ENCODE measurements at regions not wholly inside any gene's neighbourhood (a gene's known extent, or its start where the extent isn't known, plus 50 kb on each side); places are given as distances from the start of the nearest gene placed in this dataset.

DNA sequence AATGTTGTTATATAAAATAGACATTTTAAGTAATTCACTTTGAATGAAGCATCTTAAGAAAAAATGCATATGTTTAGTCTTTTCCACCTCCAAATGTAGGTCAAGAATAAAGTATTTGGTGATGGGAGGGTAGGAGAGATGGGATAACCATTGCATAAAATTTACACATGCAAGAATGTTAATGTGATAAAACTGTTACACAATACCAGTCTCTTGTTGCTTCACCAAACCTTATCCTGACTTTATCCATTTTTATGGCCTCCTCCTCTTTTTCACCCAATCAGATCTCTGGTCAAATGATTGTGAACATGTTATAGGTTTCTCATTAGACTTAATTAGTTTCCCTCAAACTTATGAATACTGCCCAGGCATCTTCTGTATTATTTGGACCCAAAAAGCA is 994.5 kb upstream of the FLRT2 start:
- POLR2A ChIA-PET = no interaction called here
- CTCF ChIA-PET = no interaction called here

DNA sequence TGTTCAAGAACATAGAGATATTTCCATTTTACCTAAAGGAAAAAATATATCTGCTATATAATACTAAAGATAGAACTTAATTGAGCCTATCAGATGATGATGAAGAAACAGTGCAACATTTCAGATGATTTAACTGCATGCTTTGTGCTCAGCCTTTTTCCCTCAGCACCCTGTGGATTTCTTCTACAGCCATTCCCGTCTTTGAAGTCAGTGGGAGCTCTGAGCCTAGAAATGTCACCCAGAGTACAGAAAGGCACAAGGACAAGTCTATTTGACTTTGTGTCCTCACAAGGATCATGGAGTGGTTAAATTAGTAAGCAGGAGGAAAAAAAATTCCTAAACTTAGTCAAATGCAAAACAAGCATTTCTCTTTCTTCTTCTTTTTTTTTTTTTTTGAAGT is 994.0 kb upstream of the FLRT2 start:
- ChIA-PET POLR2A (no interaction called here), CTCF (no interaction called here)

DNA sequence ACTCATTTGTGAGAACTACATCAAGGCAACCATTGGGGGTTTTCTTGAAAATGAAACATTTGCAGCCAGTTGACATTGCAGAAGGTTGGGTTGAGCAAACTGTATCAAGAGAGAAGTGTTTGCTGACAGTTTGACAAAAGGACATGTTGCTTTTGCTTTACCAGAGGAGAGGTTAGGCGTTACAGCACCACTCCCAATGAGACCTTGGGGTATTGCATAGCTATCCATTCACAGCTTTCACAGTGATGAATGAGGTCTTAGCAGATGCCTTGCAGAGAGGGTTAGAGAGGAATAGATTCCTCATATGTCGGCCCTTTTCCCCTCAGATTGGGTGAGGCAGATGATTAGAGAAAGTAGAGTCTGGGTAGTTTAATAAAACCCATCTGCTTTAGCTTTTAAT is 988.9 kb upstream of the FLRT2 start:
- ChIA-PET CTCF (no interaction called here), POLR2A (no interaction called here)

DNA sequence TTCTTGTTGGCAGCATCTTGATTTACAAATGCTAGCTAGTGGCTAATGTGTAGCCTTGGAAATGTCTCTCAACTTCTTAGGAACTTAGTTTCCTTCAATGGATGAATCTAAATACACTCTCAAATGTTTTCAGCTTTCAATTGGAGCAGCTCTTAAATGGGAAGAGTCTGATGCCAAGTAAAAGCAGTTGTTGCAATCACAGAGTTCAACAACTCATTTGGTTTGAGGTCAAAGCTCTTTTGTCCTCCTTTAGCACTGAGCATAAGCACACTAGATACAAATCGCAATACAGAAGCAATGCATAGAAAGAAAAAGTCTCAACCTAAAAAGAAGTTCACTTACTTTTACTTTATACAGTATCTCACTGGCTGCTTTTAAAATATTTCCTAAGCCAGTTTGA is 986.1 kb upstream of the FLRT2 start:
- ChIA-PET POLR2A (no interaction called here), CTCF (no interaction called here)

DNA sequence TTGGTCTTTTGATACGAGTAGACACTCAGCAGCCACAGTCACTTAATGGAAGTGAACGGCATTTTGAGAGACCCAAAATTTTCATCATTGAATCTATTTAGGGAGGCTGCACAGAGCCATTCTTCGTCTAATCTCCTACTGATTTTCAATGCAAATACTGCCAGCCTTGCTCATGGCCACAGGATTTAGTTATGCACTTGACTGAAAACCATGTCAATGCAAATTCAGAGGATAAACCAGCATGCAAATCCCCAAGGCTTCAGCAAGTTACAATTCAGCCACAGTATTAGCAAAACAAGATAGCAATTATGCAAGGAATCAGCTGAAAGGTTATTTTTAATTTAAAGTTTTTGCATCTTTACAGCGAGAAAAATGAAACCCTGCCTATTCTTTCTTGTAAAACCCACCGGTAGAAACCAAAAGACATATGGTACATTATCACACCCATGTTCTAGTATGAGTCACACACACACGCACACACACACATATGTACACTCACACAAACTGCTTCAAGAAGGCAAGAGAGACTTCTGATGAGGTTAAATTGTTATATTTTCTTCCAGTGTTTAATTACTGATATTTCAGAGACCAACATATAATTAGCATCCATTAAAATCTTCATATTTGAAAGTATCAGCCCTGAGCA is 985.3 kb upstream of the FLRT2 start:
- CTCF ChIA-PET = no interaction called here
- POLR2A ChIA-PET = no interaction called here

DNA sequence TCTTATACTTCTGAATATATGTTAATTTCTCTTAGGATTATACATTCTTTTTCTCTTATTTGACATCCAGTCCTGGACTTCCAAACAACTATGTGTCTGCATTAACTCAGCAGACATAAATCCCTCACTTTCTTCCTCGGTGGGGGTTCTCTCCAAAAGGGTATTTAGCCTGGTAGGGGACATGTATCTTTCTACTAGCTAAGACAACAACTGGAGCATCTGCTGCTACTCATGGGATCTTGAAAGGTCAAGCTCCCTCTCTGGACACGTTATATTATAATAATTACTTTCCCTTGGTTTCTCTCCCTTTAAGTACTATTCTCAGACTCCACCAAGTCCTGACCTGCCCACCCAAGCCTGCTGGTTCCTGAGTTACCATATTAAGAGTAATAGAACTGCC is 983.7 kb upstream of the FLRT2 start:
- POLR2A ChIA-PET = no interaction called here
- CTCF ChIA-PET = no interaction called here

DNA sequence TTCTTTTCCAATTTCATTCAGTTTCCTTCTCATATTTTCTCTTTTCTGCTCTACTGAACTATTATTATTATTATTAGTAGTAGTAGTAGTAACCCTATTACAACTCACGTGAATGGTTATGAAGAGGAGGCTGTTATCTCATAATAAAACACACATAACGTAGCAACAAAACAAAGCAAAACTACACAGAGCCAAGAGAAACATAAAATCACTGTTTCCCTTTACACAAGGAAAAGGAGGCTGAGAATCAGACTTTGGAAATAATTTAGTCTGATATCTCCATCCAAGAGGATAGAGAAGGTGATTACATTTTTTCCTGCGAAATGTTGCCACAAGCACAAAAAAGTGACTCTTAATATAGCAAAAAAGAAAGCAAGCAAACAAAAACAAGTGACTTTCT is 975.8 kb upstream of the FLRT2 start:
- CTCF ChIA-PET = no interaction called here
- POLR2A ChIA-PET = no interaction called here

DNA sequence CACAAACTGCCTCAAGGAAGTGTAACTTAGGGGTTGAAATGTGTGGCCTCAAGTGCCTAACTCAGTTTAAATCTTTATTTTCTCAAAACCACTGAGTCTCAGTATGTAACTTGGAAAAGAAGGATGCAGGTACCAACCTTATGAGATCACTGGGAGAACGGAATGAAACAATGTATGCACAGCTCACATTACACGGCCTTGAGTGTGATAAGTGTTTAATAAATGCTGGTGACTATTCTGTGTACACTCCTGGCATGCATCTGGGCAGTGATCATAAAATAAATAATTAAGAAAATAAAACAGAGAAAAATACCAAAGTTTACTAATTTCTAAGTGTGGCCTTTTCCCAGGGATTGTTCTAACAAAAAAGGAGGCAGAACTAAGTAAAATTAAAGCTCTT is 974.5 kb upstream of the FLRT2 start:
- ChIA-PET POLR2A (no interaction called here), CTCF (no interaction called here)

DNA sequence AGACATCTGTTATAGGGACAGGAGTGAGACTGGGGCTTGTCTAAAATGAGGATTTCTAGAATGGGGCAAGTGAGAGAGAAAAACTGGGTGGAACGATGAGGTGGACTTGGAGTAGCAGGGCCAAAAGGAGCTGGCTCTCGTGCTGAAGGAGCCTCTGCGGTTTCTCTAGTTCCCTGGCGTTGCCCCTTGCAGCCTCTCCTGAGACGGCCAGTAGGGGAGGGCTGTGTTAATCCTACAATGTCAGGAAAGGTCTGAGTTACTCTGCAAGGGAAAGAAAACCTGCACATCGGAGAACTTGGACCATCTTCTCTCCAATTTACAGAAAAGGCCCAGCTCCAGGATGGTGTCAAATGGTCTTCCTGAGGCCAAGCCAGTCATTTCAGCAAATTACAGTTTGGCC is 963.8 kb upstream of the FLRT2 start:
- POLR2A ChIA-PET = no interaction called here
- CTCF ChIA-PET = no interaction called here

DNA sequence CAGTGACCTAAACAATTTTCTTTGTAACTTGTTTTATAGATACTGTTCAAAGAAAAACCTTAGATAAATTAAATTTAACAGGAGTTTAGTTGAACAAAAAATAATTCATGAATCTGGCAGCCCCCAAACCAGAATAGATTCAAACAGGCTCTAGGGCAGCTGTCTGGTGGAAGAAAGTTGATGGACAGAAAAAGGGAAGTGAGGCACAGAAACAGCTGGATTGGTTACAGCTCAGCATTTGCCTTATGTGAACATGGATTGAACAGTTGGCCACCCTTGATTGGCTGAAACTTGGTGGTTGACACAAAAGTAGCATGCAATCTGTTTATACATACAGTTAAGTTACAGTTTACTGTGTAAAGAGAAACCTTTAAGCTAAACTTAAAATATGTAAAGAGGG is 954.3 kb upstream of the FLRT2 start:
- POLR2A ChIA-PET = no interaction called here
- CTCF ChIA-PET = no interaction called here

DNA sequence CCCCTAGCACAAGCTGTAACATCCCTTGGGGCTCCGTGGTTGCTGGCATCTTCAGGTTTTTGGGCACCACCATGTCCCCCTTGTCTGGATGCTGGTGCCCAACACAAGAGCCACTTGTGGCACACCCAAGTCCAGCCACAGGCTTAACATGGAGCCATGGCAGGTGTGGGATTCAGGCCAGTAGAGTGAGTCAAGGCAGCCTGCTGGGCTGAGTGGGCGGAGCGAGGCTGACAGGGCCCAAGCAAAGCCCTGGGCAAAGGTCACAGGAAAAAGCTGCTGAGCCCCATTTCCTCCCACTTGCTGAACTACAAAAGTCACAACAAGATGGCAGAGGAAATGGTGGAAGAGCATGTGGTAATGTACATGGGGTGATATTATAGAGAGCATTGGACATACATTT is 950.7 kb upstream of the FLRT2 start:
- POLR2A ChIA-PET = no interaction called here
- CTCF ChIA-PET = no interaction called here

DNA sequence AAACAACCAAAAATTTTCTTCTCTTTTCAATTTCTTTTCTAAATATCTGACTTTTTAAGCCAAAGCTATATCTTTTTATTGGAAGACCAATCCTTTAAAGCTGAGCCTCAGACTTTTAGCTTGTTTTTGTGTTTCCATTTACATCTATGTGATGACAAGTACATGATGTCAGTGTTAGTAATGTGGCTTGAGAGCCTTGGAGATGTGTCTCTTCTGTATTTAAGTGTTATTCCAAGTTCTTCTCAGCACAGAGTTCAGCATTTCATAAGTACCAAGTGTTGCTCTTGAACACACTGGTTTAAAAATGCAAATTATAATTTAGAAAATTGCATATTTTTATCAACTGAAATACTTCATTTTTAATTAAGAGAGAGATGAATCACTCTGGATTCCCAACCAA is 948.9 kb upstream of the FLRT2 start:
- ChIA-PET CTCF (no interaction called here), POLR2A (no interaction called here)

DNA sequence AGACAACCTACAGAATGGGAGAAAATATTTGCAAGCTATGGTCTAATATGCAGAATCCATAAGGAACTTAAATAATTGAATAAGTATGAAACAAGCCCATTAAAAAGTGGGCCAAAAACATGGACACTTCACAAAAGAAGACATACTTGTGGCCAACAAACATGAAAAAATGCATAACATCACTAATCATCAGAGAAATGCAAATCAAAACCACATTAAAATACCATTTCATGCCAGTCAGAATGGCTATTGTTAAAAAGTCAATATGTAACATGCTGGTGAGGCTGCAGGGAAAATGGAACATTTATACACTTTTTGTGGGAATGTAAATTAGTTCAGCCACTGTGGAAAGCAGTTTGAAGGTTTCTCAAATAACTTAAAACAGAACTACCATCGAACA is 945.4 kb upstream of the FLRT2 start:
- ChIA-PET CTCF (no interaction called here), POLR2A (no interaction called here)

DNA sequence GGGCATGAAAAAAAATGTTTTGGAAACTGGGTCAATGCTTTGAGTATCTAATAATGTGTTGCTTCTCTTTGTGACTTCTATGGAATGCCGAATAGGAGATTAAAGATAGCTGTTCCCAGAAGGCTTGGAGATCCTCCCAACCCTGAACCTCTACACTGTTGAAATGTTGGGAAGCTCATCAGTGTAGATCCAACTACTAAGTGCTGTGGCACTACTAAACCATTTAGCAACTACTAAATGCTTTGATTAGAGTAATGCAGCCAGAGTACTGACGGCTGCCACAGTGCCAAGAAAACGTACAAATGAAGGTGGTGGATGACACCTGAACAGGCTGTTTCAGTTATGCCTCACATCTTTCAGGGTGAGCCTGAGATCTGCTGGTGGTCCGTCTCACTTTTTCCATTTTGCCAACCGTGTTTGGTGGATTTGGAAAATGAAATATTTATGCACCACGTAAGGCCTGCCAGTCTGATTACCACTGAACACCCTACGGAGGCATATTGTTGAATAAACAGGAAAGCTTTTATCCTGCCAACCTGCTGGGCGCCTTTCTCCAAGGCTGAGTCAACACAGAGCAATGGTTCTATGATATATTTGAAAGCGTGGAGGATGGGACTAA is 938.0 kb upstream of the FLRT2 start:
- ChIA-PET CTCF (no interaction called here), POLR2A (no interaction called here)

DNA sequence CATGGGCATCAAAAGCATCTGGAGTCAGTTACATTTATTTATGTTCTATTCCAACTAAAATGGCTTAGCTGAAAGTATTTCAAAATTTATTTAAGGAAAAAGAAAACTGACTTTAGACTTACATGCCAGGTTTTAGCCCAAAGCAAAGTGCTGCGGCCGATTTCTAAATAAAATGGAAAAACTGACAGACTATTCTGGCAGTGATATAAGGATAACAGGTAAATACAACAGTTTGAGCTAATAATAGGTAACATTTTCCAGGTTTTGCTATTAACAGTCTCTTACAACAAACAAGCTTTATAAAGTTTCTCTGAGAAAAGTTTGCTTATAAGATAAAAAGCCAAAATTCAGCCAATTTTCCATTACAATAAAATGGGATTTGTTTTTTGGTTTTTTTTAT is 937.2 kb upstream of the FLRT2 start:
- POLR2A ChIA-PET = no interaction called here
- CTCF ChIA-PET = no interaction called here

DNA sequence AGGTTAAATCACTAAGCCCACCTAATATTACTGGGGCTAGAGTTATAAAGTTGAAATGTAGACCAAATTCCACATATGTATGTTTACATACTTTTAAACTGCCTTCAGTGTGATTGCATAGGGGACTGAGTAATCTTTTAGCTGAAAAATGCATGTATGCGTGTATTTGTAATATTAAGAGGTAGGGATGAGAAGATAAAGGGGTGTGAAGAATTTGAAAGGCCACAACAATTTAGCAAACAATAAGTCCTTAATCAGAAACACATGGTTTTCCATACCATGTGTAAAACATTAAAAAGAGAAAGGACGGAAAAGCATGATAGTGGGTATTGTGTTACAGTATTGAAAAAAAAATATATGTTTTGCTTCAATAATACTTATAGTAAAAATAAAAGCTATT is 919.9 kb upstream of the FLRT2 start:
- ChIA-PET CTCF (no interaction called here), POLR2A (no interaction called here)

DNA sequence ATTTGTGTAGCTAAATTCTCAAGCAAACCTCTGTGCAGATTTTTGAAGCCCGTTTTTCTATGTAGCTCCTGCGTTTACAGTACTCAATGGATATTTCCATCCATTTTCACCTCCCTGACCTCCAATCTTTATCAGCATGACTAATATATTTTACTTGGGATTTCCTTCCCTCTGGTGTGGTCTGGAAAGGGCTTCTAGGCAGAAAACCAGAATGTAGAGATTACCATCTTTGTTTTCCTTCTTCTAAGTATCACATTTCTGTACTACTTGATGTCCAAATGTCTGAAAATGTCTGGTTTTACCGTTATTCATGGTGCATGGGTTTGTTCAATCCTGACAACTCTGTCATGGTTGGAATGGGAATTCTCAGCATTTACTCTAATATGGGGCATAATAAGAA is 907.6 kb upstream of the FLRT2 start:
- ChIA-PET POLR2A (no interaction called here), CTCF (no interaction called here)

DNA sequence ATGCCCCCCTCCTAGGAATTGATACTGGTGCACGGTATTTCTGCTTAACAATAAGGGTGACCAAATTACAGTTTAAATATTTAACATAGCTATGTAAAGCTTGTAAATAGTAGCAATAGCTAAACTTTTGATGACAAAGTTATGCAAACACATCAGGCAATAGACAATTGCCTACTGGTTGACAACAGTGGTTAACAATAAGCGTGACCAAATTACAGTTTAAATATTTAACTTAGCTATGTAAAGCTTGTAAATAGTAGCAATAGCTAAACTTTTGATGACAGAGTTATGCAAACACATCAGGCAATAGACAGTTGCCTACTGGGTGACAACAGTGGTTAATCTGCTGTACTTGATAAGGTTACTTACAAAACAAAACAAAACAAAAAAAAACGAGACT is 886.5 kb upstream of the FLRT2 start:
- CTCF ChIA-PET = no interaction called here
- POLR2A ChIA-PET = no interaction called here

DNA sequence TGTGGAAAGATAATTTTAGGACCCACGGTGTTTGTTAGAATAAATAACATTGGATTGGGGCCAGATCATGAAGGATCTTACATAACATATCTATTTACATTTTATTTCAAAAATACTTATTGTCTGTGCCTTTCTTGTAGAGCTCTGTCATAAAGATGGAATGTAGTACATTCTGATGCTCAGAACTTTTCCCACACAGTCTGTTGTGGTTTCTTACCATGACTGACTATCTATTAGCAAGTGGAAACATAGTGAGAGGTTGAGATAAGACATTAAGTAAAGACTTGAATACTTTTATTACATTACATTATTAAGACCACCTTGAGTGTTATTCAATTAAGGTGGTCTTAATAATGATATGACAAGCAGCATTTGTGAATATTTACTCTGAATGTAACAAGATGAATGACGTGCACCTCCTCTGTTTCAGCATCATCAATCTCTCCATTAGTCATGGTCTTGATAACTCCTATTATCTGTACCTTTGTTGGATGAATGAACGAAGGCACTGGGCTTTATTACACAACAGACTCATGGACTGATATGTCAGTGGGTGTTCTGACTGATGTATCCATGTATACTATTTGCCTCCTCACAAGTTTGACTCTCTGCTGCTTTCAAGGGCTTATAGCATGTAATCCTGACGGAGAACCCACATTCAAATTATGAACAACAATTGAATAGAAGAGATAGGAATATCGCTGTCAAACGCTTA is 883.0 kb upstream of the FLRT2 start:
- CTCF ChIA-PET = no interaction called here
- POLR2A ChIA-PET = no interaction called here

DNA sequence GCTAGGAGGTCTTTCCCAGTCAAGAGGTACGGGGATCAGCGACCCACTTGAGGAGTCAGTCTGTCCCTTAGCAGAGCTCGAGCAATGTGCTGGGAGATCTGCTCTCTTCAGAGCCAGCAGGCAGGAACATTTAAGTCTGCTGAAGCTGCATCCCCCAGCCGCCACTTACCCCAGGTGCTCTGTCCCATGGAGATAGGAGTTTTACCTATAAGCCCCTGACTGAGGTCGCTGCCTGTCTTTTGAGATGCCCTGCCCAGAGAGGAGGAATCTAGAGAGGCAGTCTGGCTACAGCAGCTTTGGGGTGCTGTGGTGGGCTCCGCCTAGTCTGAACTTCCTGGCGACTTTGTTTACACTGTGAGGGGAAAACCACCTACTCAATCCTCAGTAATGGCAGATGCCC is 874.9 kb upstream of the FLRT2 start:
- ChIA-PET POLR2A (no interaction called here), CTCF (no interaction called here)

DNA sequence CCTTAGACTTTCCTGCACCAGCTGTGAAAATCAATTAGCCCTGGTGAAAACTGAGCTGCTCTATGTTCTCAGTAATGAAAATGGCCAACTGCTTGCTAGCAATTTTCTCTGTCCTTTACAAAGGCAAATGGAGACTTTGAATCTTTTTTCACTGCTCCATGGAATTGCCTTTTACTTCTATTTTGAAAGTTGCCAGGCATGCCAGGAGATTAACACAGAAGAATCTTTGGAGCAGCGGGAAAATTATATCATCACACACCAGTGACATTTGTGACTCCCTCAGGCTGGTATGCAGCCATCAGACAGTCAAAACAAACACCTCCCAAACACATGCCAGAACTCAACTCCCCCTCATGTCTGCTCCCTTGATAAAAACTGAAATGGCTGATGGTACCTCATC is 872.0 kb upstream of the FLRT2 start:
- POLR2A ChIA-PET = no interaction called here
- CTCF ChIA-PET = no interaction called here

DNA sequence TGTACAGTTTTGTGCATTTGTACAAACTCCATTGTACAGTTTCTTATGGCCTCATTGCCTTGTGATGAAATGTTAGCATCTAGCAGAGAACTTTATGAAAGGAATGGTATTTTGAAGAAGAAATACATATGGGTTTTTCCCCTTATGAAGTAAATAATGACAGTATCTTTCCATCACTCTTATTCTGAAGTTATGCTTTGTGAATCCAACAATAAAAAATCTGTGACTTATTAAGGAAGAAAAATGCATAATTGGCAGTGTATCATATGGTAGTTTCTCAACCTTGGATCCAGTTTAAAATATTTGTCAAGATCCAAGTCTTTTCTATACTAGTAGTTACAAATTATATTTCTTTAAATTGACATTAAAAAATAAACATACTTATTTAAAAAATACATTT is 859.1 kb upstream of the FLRT2 start:
- ChIA-PET CTCF (no interaction called here), POLR2A (no interaction called here)
